ENCODE measurements at regions not wholly inside any gene's neighbourhood (a gene's known extent, or its start where the extent isn't known, plus 50 kb on each side); places are given as distances from the start of the nearest gene placed in this dataset.

- DNase-seq (ENCODE audit: low spot score): no peak
- H3K4me3 ChIP-seq: no peak overlapping the region
- no peaks in the 10 kb centered on the region for H3K27me3 ChIP-seq (replicated peaks; ENCODE audit: insufficient read depth)
- ATAC-seq (ENCODE audit: insufficient number of reproducible peaks, low FRiP score, low read depth): no peak
- TF ChIP-seq CTCF (IDR thresholded peaks at IDR 0.05): no peak
- no peaks in the 10 kb centered on the region for H3K36me3 ChIP-seq
- H3K9me3 ChIP-seq: no peaks in the 10 kb centered on the region
- H3K4me1 ChIP-seq (ENCODE audit: control insufficient read depth in 1 of 2, low read depth in 2 of 2): no peaks in the 10 kb centered on the region
- no peak overlapping the region for H3K27ac ChIP-seq
These were observed 585.3 kb downstream of the FGF9 start for GRCh38 chr13:22256111-22256639.

- H3K4me3 ChIP-seq: no peak overlapping the region
- DNase-seq (ENCODE audit: low spot score) (no peak), ATAC-seq (ENCODE audit: insufficient number of reproducible peaks, low FRiP score, low read depth) (no peak)
- no peaks in the 10 kb centered on the region for H3K4me1 ChIP-seq (ENCODE audit: control insufficient read depth in 1 of 2, low read depth in 2 of 2)
- H3K27me3 ChIP-seq (replicated peaks; ENCODE audit: insufficient read depth): no peaks in the 10 kb centered on the region
- no peak for TF ChIP-seq CTCF (IDR thresholded peaks at IDR 0.05)
- H3K36me3 ChIP-seq: no peaks in the 10 kb centered on the region
- H3K27ac ChIP-seq: no peak overlapping the region
- H3K9me3 ChIP-seq: no peaks in the 10 kb centered on the region
These were observed 591.4 kb downstream of the FGF9 start for GRCh38 chr13:22262001-22262885.

GRCh38 chr13:22263185-22263584 is 592.3 kb downstream of the FGF9 start:
- no peak for TF ChIP-seq CTCF (IDR thresholded peaks at IDR 0.05)
- no peaks in the 10 kb centered on the region for H3K9me3 ChIP-seq
- no peaks in the 10 kb centered on the region for H3K4me1 ChIP-seq (ENCODE audit: control insufficient read depth in 1 of 2, low read depth in 2 of 2)
- no peak overlapping the region for H3K4me3 ChIP-seq
- H3K36me3 ChIP-seq: no peaks in the 10 kb centered on the region
- no peak for ATAC-seq (ENCODE audit: insufficient number of reproducible peaks, low FRiP score, low read depth)
- no peak overlapping the region for H3K27ac ChIP-seq
- H3K27me3 ChIP-seq (replicated peaks; ENCODE audit: insufficient read depth): no peaks in the 10 kb centered on the region
- DNase-seq (ENCODE audit: low spot score): no peak

- ATAC-seq (ENCODE audit: insufficient number of reproducible peaks, low FRiP score, low read depth): no peak
These were observed 594.7 kb downstream of the FGF9 start for GRCh38 chr13:22265563-22265962.

More at GRCh38 chr13:22265563-22265962, 594.7 kb downstream of the FGF9 start:
- H3K36me3 ChIP-seq: no peaks in the 10 kb centered on the region
- no peaks in the 10 kb centered on the region for H3K9me3 ChIP-seq
- no peaks in the 10 kb centered on the region for H3K27me3 ChIP-seq (replicated peaks; ENCODE audit: insufficient read depth)
- TF ChIP-seq CTCF (IDR thresholded peaks at IDR 0.05): no peak
- H3K4me1 ChIP-seq (ENCODE audit: control insufficient read depth in 1 of 2, low read depth in 2 of 2): no peaks in the 10 kb centered on the region
- H3K4me3 ChIP-seq: no peak overlapping the region
- H3K27ac ChIP-seq: no peak overlapping the region
- DNase-seq (ENCODE audit: low spot score): no peak
